Hepatocyte (in vitro differentiated cells): ENCODE measurements at regions not wholly inside any gene's neighbourhood (a gene's known extent, or its start where the extent isn't known, plus 50 kb on each side); places are given as distances from the start of the nearest gene placed in this dataset.

Source experiments
- DNase-seq: peaks from one replicate; pipeline ENCODE4 v3.0.0-alpha.2; 2016; ENCODE audit warnings: low spot score
- H2AFZ ChIP-seq: fragments of 200-600 bp; sonication (generic); 2 replicates; pipeline ENCODE4 v1.6.0; 2016; ENCODE audit warnings: antibody characterized with exemption, mild to moderate bottlenecking
- H3K27ac ChIP-seq: fragments of 200-600 bp; sonication (generic); 2 replicates; pipeline ENCODE4 v1.5.1; 2016; ENCODE audit warnings: mild to moderate bottlenecking
- H3K27me3 ChIP-seq: fragments of 200-600 bp; sonication (generic); 2 replicates; pipeline ENCODE4 v1.6.1; 2016
- H3K36me3 ChIP-seq: fragments of 200-600 bp; sonication (generic); replicated peaks from 2 replicates; pipeline ENCODE4 v1.5.1; 2016; ENCODE audit warnings: low read depth; ENCODE audit not compliant: insufficient read depth
- H3K4me1 ChIP-seq: fragments of 200-600 bp; sonication (generic); 2 replicates; pipeline ENCODE4 v1.5.1; 2016; ENCODE audit warnings: mild to moderate bottlenecking, moderate library complexity; ENCODE audit not compliant: insufficient read depth
- H3K4me2 ChIP-seq: fragments of 200-600 bp; sonication (generic); 2 replicates; pipeline ENCODE4 v1.6.0; 2016
- H3K4me3 ChIP-seq: fragments of 200-600 bp; sonication (generic); 2 replicates; pipeline ENCODE4 v1.5.1; 2016; ENCODE audit warnings: mild to moderate bottlenecking
- H3K79me2 ChIP-seq: fragments of 200-600 bp; sonication (generic); 2 replicates; pipeline ENCODE4 v1.6.0; 2017; ENCODE audit warnings: mild to moderate bottlenecking
- H3K9me2 ChIP-seq: fragments of 200-600 bp; sonication (generic); replicated peaks from 2 replicates; pipeline ENCODE4 v1.6.0; 2017; ENCODE audit warnings: mild to moderate bottlenecking; ENCODE audit not compliant: insufficient read depth
- H3K9me3 ChIP-seq: fragments of 200-600 bp; sonication (generic); 2 replicates; pipeline ENCODE4 v1.5.1; 2016; ENCODE audit warnings: low read depth, mild to moderate bottlenecking
- H4K20me1 ChIP-seq: fragments of 200-600 bp; sonication (generic); 2 replicates; pipeline ENCODE4 v1.6.0; 2016; ENCODE audit warnings: mild to moderate bottlenecking; ENCODE audit not compliant: insufficient read depth, poor library complexity, severe bottlenecking
- CTCF ChIP-seq: fragments of 200-600 bp; sonication (generic); IDR thresholded peaks from 2 replicates; pipeline ENCODE4 v1.5.1; 2016; ENCODE audit warnings: antibody characterized with exemption, mild to moderate bottlenecking; ENCODE audit not compliant: poor library complexity
- EZH2 ChIP-seq: fragments of 200-600 bp; sonication (generic); IDR thresholded peaks from 2 replicates; pipeline ENCODE4 v1.6.1; 2016; ENCODE audit warnings: antibody characterized with exemption, mild to moderate bottlenecking, borderline replicate concordance
- EZH2phosphoT487 ChIP-seq: fragments of 200-600 bp; sonication (generic); IDR thresholded peaks from one replicate; pipeline ENCODE4 v1.6.1; 2018; ENCODE audit warnings: antibody characterized with exemption, mild to moderate bottlenecking, low read depth, moderate library complexity; ENCODE audit not compliant: unreplicated experiment, severe bottlenecking
- WGBS: methylation state at CpG from one replicate; pipeline ENCODE4 v1.1.6; 2016; ENCODE audit warnings: low lambda C conversion rate; ENCODE audit errors: missing lambda C conversion rate; 5-methylcytosine and 5-hydroxymethylcytosine counted together

- no peaks in the 10 kb centered on the region for H3K4me1 ChIP-seq
- H4K20me1 ChIP-seq, result no peaks in the 10 kb centered on the region
- H3K4me2 ChIP-seq, result no peak overlapping the region
- no peaks in the 10 kb centered on the region for H3K36me3 ChIP-seq
- no peaks in the 10 kb centered on the region for H3K79me2 ChIP-seq
- H3K27ac ChIP-seq, result no peak overlapping the region
- 76% methylated on average over 4 of the region's 4 CpGs for WGBS
- no peak for TF ChIP-seq CTCF
- no peak for TF ChIP-seq EZH2phosphoT487
- TF ChIP-seq EZH2, result no peak
- H3K27me3 ChIP-seq, result no peaks in the 10 kb centered on the region
- H3K4me3 ChIP-seq, result no peak overlapping the region
- H2AFZ ChIP-seq, result no peak overlapping the region
- no peaks in the 10 kb centered on the region for H3K9me2 ChIP-seq
- H3K9me3 ChIP-seq, result no peaks in the 10 kb centered on the region
- DNase-seq, result no peak
These were observed 733.9 kb upstream of the ACVR2A start for GRCh38 chr2:147110962-147111361.

GRCh38 chr2:147110317-147110716, 734.5 kb upstream of the ACVR2A start:
- H4K20me1 ChIP-seq, result no peaks in the 10 kb centered on the region
- WGBS, result 74% methylated on average over 4 of the region's 4 CpGs
- H3K27me3 ChIP-seq, result no peaks in the 10 kb centered on the region
- no peak overlapping the region for H3K4me2 ChIP-seq
- no peaks in the 10 kb centered on the region for H3K9me2 ChIP-seq
- H3K4me1 ChIP-seq, result no peaks in the 10 kb centered on the region
- no peaks in the 10 kb centered on the region for H3K79me2 ChIP-seq
- no peaks in the 10 kb centered on the region for H3K9me3 ChIP-seq
- H3K4me3 ChIP-seq, result no peak overlapping the region
- TF ChIP-seq CTCF, result no peak
- no peak for TF ChIP-seq EZH2phosphoT487
- no peak for TF ChIP-seq EZH2
- H3K27ac ChIP-seq, result no peak overlapping the region
- no peak overlapping the region for H2AFZ ChIP-seq
- H3K36me3 ChIP-seq, result no peaks in the 10 kb centered on the region
- no peak for DNase-seq

- TF ChIP-seq EZH2 (no peak), CTCF (no peak), EZH2phosphoT487 (no peak)
These were observed 735.5 kb upstream of the ACVR2A start for GRCh38 chr2:147109291-147109690.

GRCh38 chr2:147108548-147108947, 736.3 kb upstream of the ACVR2A start:
- no peak for DNase-seq
- TF ChIP-seq CTCF (no peak), EZH2phosphoT487 (no peak), EZH2 (no peak)
- Histone ChIP-seq H3K4me2 (no peak overlapping the region), H4K20me1 (no peaks in the 10 kb centered on the region), H3K36me3 (no peaks in the 10 kb centered on the region), H3K27me3 (no peaks in the 10 kb centered on the region), H3K9me2 (no peaks in the 10 kb centered on the region), H2AFZ (no peak overlapping the region), H3K79me2 (no peaks in the 10 kb centered on the region), H3K4me1 (no peaks in the 10 kb centered on the region), H3K27ac (no peak overlapping the region), H3K4me3 (no peak overlapping the region), H3K9me3 (no peaks in the 10 kb centered on the region)
- WGBS, result 96% methylated on average over 2 of the region's 2 CpGs

More at GRCh38 chr2:147109291-147109690, 735.5 kb upstream of the ACVR2A start:
- Histone ChIP-seq H3K9me2 (no peaks in the 10 kb centered on the region), H3K4me3 (no peak overlapping the region), H3K27me3 (no peaks in the 10 kb centered on the region), H2AFZ (no peak overlapping the region), H3K4me2 (no peak overlapping the region), H3K36me3 (no peaks in the 10 kb centered on the region), H3K79me2 (no peaks in the 10 kb centered on the region), H3K27ac (no peak overlapping the region), H4K20me1 (no peaks in the 10 kb centered on the region), H3K4me1 (no peaks in the 10 kb centered on the region), H3K9me3 (no peaks in the 10 kb centered on the region)
- no peak for DNase-seq
- WGBS, result 79% methylated on average over 2 of the region's 2 CpGs
